ENCODE measurements at regions not wholly inside any gene's neighbourhood (a gene's known extent, or its start where the extent isn't known, plus 50 kb on each side); places are given as distances from the start of the nearest gene placed in this dataset.
"Not testable (repeated sequence)": the region's sequence is repeated elsewhere in the genome, so short reads cannot be mapped to it uniquely, and the experiment has no call there.

GRCh38 chr4:49117951-49118350 lies 131.9 kb downstream of the CWH43 start:
- H3K9me3 Mint-ChIP-seq, result peaks cover 22 to 34% (median 30%) of the 10 kb centered on the region in 3 donors
- H3K4me1 Mint-ChIP-seq, H3K4me3 Mint-ChIP-seq, H3K27ac Mint-ChIP-seq, H3K36me3 Mint-ChIP-seq, H3K27me3 Mint-ChIP-seq: not testable (repeated sequence)

GRCh38 chr4:49118379-49119212 lies 132.5 kb downstream of the CWH43 start:
- peaks cover 22 to 34% (median 30%) of the 10 kb centered on the region in 3 donors for H3K9me3 Mint-ChIP-seq
- not testable (repeated sequence) for H3K4me1 Mint-ChIP-seq, H3K27ac Mint-ChIP-seq, H3K36me3 Mint-ChIP-seq, H3K4me3 Mint-ChIP-seq, H3K27me3 Mint-ChIP-seq

- H3K27ac Mint-ChIP-seq, H3K27me3 Mint-ChIP-seq, H3K36me3 Mint-ChIP-seq, H3K4me3 Mint-ChIP-seq, H3K4me1 Mint-ChIP-seq: not testable (repeated sequence)
- peaks cover 22 to 34% (median 29%) of the 10 kb centered on the region in 3 donors for H3K9me3 Mint-ChIP-seq
Measured at GRCh38 chr4:49119345-49119744, 133.3 kb downstream of the CWH43 start.

- not testable (repeated sequence) for H3K36me3 Mint-ChIP-seq, H3K4me3 Mint-ChIP-seq, H3K4me1 Mint-ChIP-seq, H3K27ac Mint-ChIP-seq, H3K27me3 Mint-ChIP-seq
- peaks cover 20 to 30% (median 28%) of the 10 kb centered on the region in 3 donors for H3K9me3 Mint-ChIP-seq
Measured at GRCh38 chr4:49120042-49120779, 134.1 kb downstream of the CWH43 start.

GRCh38 chr4:49120804-49121203 lies 134.7 kb downstream of the CWH43 start:
- not testable (repeated sequence) for H3K4me1 Mint-ChIP-seq

GRCh38 chr4:49126443-49126842 lies 140.4 kb downstream of the CWH43 start:
- H3K27ac Mint-ChIP-seq, H3K4me1 Mint-ChIP-seq, H3K4me3 Mint-ChIP-seq, H3K36me3 Mint-ChIP-seq, H3K27me3 Mint-ChIP-seq, H3K9me3 Mint-ChIP-seq: not testable (repeated sequence)

More at GRCh38 chr4:49120804-49121203, 134.7 kb downstream of the CWH43 start:
- not testable (repeated sequence) for H3K27ac Mint-ChIP-seq, H3K27me3 Mint-ChIP-seq, H3K36me3 Mint-ChIP-seq, H3K4me3 Mint-ChIP-seq
- H3K9me3 Mint-ChIP-seq, result peaks cover 20 to 30% (median 28%) of the 10 kb centered on the region in 3 donors

GRCh38 chr4:49126858-49127257 lies 140.8 kb downstream of the CWH43 start:
- not testable (repeated sequence) for H3K4me1 Mint-ChIP-seq, H3K36me3 Mint-ChIP-seq, H3K27me3 Mint-ChIP-seq, H3K9me3 Mint-ChIP-seq, H3K27ac Mint-ChIP-seq, H3K4me3 Mint-ChIP-seq

GRCh38 chr4:49129385-49129784 lies 143.3 kb downstream of the CWH43 start:
- not testable (repeated sequence) for H3K27me3 Mint-ChIP-seq, H3K9me3 Mint-ChIP-seq, H3K4me3 Mint-ChIP-seq, H3K4me1 Mint-ChIP-seq, H3K36me3 Mint-ChIP-seq, H3K27ac Mint-ChIP-seq

GRCh38 chr4:49129870-49130269 lies 143.8 kb downstream of the CWH43 start:
- not testable (repeated sequence) for H3K27ac Mint-ChIP-seq, H3K4me1 Mint-ChIP-seq, H3K4me3 Mint-ChIP-seq, H3K36me3 Mint-ChIP-seq, H3K9me3 Mint-ChIP-seq, H3K27me3 Mint-ChIP-seq

- not testable (repeated sequence) for H3K27me3 Mint-ChIP-seq, H3K27ac Mint-ChIP-seq, H3K36me3 Mint-ChIP-seq, H3K4me3 Mint-ChIP-seq, H3K9me3 Mint-ChIP-seq, H3K4me1 Mint-ChIP-seq
Measured at GRCh38 chr4:49130724-49131123, 144.6 kb downstream of the CWH43 start.

- not testable (repeated sequence) for H3K4me3 Mint-ChIP-seq, H3K4me1 Mint-ChIP-seq, H3K27ac Mint-ChIP-seq, H3K36me3 Mint-ChIP-seq, H3K27me3 Mint-ChIP-seq
- peaks cover 0 to 12% (median 10%) of the 10 kb centered on the region in 3 donors for H3K9me3 Mint-ChIP-seq
Measured at GRCh38 chr4:49137043-49137442, 151.0 kb downstream of the CWH43 start.

GRCh38 chr4:49137961-49138360 lies 151.9 kb downstream of the CWH43 start:
- H3K9me3 Mint-ChIP-seq, result peaks cover 0 to 15% (median 10%) of the 10 kb centered on the region in 3 donors
- not testable (repeated sequence) for H3K27ac Mint-ChIP-seq, H3K4me3 Mint-ChIP-seq, H3K4me1 Mint-ChIP-seq, H3K36me3 Mint-ChIP-seq, H3K27me3 Mint-ChIP-seq

- H3K27me3 Mint-ChIP-seq, H3K4me1 Mint-ChIP-seq, H3K27ac Mint-ChIP-seq, H3K36me3 Mint-ChIP-seq, H3K4me3 Mint-ChIP-seq: not testable (repeated sequence)
- H3K9me3 Mint-ChIP-seq, result peaks cover 0 to 21% (median 10%) of the 10 kb centered on the region in 3 donors
Measured at GRCh38 chr4:49138818-49139217, 152.7 kb downstream of the CWH43 start.

- H3K27ac Mint-ChIP-seq, H3K27me3 Mint-ChIP-seq, H3K4me1 Mint-ChIP-seq, H3K4me3 Mint-ChIP-seq, H3K36me3 Mint-ChIP-seq: not testable (repeated sequence)
- peaks cover 0 to 26% (median 10%) of the 10 kb centered on the region in 3 donors for H3K9me3 Mint-ChIP-seq
Measured at GRCh38 chr4:49139513-49139912, 153.4 kb downstream of the CWH43 start.

- not testable (repeated sequence) for H3K36me3 Mint-ChIP-seq, H3K4me3 Mint-ChIP-seq, H3K27me3 Mint-ChIP-seq, H3K4me1 Mint-ChIP-seq, H3K27ac Mint-ChIP-seq
- H3K9me3 Mint-ChIP-seq, result peaks cover 2 to 30% (median 13%) of the 10 kb centered on the region in 3 donors
Measured at GRCh38 chr4:49140351-49140750, 154.3 kb downstream of the CWH43 start.

GRCh38 chr4:49141955-49142354 lies 155.9 kb downstream of the CWH43 start:
- H3K27me3 Mint-ChIP-seq, H3K27ac Mint-ChIP-seq, H3K4me1 Mint-ChIP-seq, H3K36me3 Mint-ChIP-seq, H3K4me3 Mint-ChIP-seq: not testable (repeated sequence)
- peaks cover 4 to 32% (median 14%) of the 10 kb centered on the region in 3 donors for H3K9me3 Mint-ChIP-seq

Measured in IgD-negative memory B cell (primary cell).